Naive thymus-derived CD8-positive, alpha-beta T cell (primary cell): ENCODE measurements at regions not wholly inside any gene's neighbourhood (a gene's known extent, or its start where the extent isn't known, plus 50 kb on each side); places are given as distances from the start of the nearest gene placed in this dataset.
A peak's percentile ranks its signal among the peaks of the same experiment; 100 is the strongest.

ENCODE experiments used
- ATAC-seq, 2 donors: fragments of 150-1000 bp; cut with Tn5 transposase in 1 of 2; sonication (Bioruptor Pico), chemical (Tn5 transposase) in 1 of 2; 1 replicate in 1 of 2; 2 replicates in 1 of 2; pipeline ENCODE4 v1.10.0; 2021; ENCODE audit warnings: mild to moderate bottlenecking in 2 of 2, moderate library complexity in 2 of 2
- POLR2A ChIA-PET: fragments of 350-600 bp; sonication (Branson Sonifier 250); formaldehyde crosslinking; loops from one replicate; lab custom pipeline; 2021; ENCODE audit warnings: antibody characterized with exemption; lab: Charles Lee
- DNase-seq, 10 donors: peaks; one replicate each; pipeline versions ENCODE4 v3.0.0 to v3.0.0-alpha.2; 2020 to 2022
- H3K27ac Mint-ChIP-seq, 10 donors: one replicate each; pipeline ENCODE4 v1.8.0; 2020 to 2022; ENCODE audit warnings: mild to moderate bottlenecking in 10 of 10, mixed read lengths in 10 of 10, moderate library complexity in 4 of 10, inconsistent platforms in 1 of 10
- H3K27me3 Mint-ChIP-seq, 5 donors: one replicate each; pipeline ENCODE4 v1.8.0; 2021 to 2022; ENCODE audit warnings: mixed read lengths in 5 of 5
- H3K36me3 Mint-ChIP-seq, 3 donors: one replicate each; pipeline ENCODE4 v1.8.0; 2020 to 2022; ENCODE audit warnings: mixed read lengths in 3 of 3, mild to moderate bottlenecking in 2 of 3, inconsistent platforms in 1 of 3
- H3K4me1 Mint-ChIP-seq, 4 donors: one replicate each; pipeline ENCODE4 v1.8.0; 2021 to 2022; ENCODE audit warnings: mixed read lengths in 4 of 4
- H3K4me3 Mint-ChIP-seq, 10 donors: one replicate each; pipeline ENCODE4 v1.8.0; 2020 to 2022; ENCODE audit warnings: mild to moderate bottlenecking in 10 of 10, mixed read lengths in 10 of 10, moderate library complexity in 6 of 10, inconsistent platforms in 1 of 10
- H3K9me3 Mint-ChIP-seq, 9 donors: one replicate each; pipeline ENCODE4 v1.8.0; 2020 to 2022; ENCODE audit warnings: mixed read lengths in 9 of 9, mild to moderate bottlenecking in 3 of 9, inconsistent platforms in 1 of 9, moderate library complexity in 1 of 9

- H3K4me1 Mint-ChIP-seq, result peaks cover 7 to 33% (median 27%) of the 10 kb centered on the region in 4 donors
- POLR2A ChIA-PET, result no interaction called here
- no peaks in the 10 kb centered on the region for H3K36me3 Mint-ChIP-seq
- no peaks in the 10 kb centered on the region for H3K27me3 Mint-ChIP-seq
- no peaks in the 10 kb centered on the region for H3K9me3 Mint-ChIP-seq
- DNase-seq (no peak), ATAC-seq (peak in 1 of 2 donors; percentile 18)
- no peak overlapping the region for H3K4me3 Mint-ChIP-seq
- no peak overlapping the region for H3K27ac Mint-ChIP-seq
These were observed 222.9 kb upstream of the PWP1 start for GRCh38 chr12:107462428-107463332.

- no peaks in the 10 kb centered on the region for H3K9me3 Mint-ChIP-seq
- H3K4me1 Mint-ChIP-seq, result peaks cover 21 to 48% (median 38%) of the 10 kb centered on the region in 4 donors
- H3K27ac Mint-ChIP-seq, result peak overlapping the region in 1 of 10 donors; percentile 36
- POLR2A ChIA-PET, result interaction anchor here (0.9 kb wide), 1 partner anchor 20 kb away, joined by 4 read pairs; no protein-coding TSS in a partner anchor
- ATAC-seq (no peak), DNase-seq (no peak)
- no peaks in the 10 kb centered on the region for H3K27me3 Mint-ChIP-seq
- no peak overlapping the region for H3K4me3 Mint-ChIP-seq
- H3K36me3 Mint-ChIP-seq, result no peaks in the 10 kb centered on the region
These were observed 221.0 kb upstream of the PWP1 start for GRCh38 chr12:107464644-107465043.

GRCh38 chr12:107465625-107466024, 220.0 kb upstream of the PWP1 start:
- Mint-ChIP-seq H3K4me3 (peak overlapping the region in 1 of 10 donors; percentile 20), H3K36me3 (no peaks in the 10 kb centered on the region), H3K4me1 (peaks cover 21 to 50% (median 39%) of the 10 kb centered on the region in 4 donors), H3K27ac (peak overlapping the region in 7 of 10 donors; percentile 0 to 94 (median 52)), H3K27me3 (no peaks in the 10 kb centered on the region), H3K9me3 (no peaks in the 10 kb centered on the region)
- POLR2A ChIA-PET, result no interaction called here
- ATAC-seq (no peak), DNase-seq (no peak)

GRCh38 chr12:107467716-107468115, 217.9 kb upstream of the PWP1 start:
- no peaks in the 10 kb centered on the region for H3K36me3 Mint-ChIP-seq
- H3K27ac Mint-ChIP-seq, result peak overlapping the region in 4 of 10 donors; percentile 17 to 94 (median 76)
- H3K4me1 Mint-ChIP-seq, result peaks cover 22 to 54% (median 42%) of the 10 kb centered on the region in 4 donors
- no peak for ATAC-seq
- POLR2A ChIA-PET, result no interaction called here
- peak overlapping the region in 1 of 10 donors; percentile 21 for H3K4me3 Mint-ChIP-seq
- DNase-seq, result no peak
- no peaks in the 10 kb centered on the region for H3K9me3 Mint-ChIP-seq
- H3K27me3 Mint-ChIP-seq, result no peaks in the 10 kb centered on the region

GRCh38 chr12:107468182-107468581, 217.4 kb upstream of the PWP1 start:
- POLR2A ChIA-PET, result no interaction called here
- Mint-ChIP-seq H3K9me3 (no peaks in the 10 kb centered on the region), H3K27ac (peak overlapping the region in 6 of 10 donors; percentile 2 to 94 (median 67)), H3K27me3 (no peaks in the 10 kb centered on the region), H3K4me3 (peak overlapping the region in 3 of 10 donors; percentile 8 to 59 (median 58)), H3K36me3 (no peaks in the 10 kb centered on the region), H3K4me1 (peaks cover 22 to 59% (median 45%) of the 10 kb centered on the region in 4 donors)
- no peak for DNase-seq
- ATAC-seq, result peak in 1 of 2 donors; percentile 30

GRCh38 chr12:107469011-107469410, 216.6 kb upstream of the PWP1 start:
- peak overlapping the region in 4 of 10 donors; percentile 15 to 94 (median 49) for H3K27ac Mint-ChIP-seq
- peaks cover 23 to 61% (median 50%) of the 10 kb centered on the region in 4 donors for H3K4me1 Mint-ChIP-seq
- ATAC-seq (no peak), DNase-seq (no peak)
- H3K9me3 Mint-ChIP-seq, result no peaks in the 10 kb centered on the region
- no peaks in the 10 kb centered on the region for H3K36me3 Mint-ChIP-seq
- peak overlapping the region in 2 of 10 donors; percentile 15 to 58 for H3K4me3 Mint-ChIP-seq
- POLR2A ChIA-PET, result no interaction called here
- H3K27me3 Mint-ChIP-seq, result no peaks in the 10 kb centered on the region

GRCh38 chr12:107470645-107471044, 215.0 kb upstream of the PWP1 start:
- POLR2A ChIA-PET, result no interaction called here
- ATAC-seq, result no peak
- H3K4me1 Mint-ChIP-seq, result peaks cover 38 to 71% (median 58%) of the 10 kb centered on the region in 4 donors
- no peaks in the 10 kb centered on the region for H3K9me3 Mint-ChIP-seq
- DNase-seq, result no peak
- H3K4me3 Mint-ChIP-seq, result no peak overlapping the region
- no peaks in the 10 kb centered on the region for H3K27me3 Mint-ChIP-seq
- H3K36me3 Mint-ChIP-seq, result no peaks in the 10 kb centered on the region
- H3K27ac Mint-ChIP-seq, result peak overlapping the region in 1 of 10 donors; percentile 6

GRCh38 chr12:107472308-107472707, 213.3 kb upstream of the PWP1 start:
- Mint-ChIP-seq H3K4me3 (no peak overlapping the region), H3K36me3 (no peaks in the 10 kb centered on the region), H3K27me3 (no peaks in the 10 kb centered on the region), H3K9me3 (no peaks in the 10 kb centered on the region), H3K27ac (peak overlapping the region in 5 of 10 donors; percentile 0 to 78 (median 20)), H3K4me1 (peaks cover 46 to 73% (median 60%) of the 10 kb centered on the region in 4 donors)
- no peak for ATAC-seq
- DNase-seq, result no peak
- POLR2A ChIA-PET, result no interaction called here

GRCh38 chr12:107474099-107474498, 211.5 kb upstream of the PWP1 start:
- Mint-ChIP-seq H3K27ac (peak overlapping the region in 4 of 10 donors; percentile 19 to 88 (median 74)), H3K4me3 (peak overlapping the region in 3 of 10 donors; percentile 22 to 43 (median 39)), H3K36me3 (no peaks in the 10 kb centered on the region), H3K27me3 (no peaks in the 10 kb centered on the region), H3K9me3 (no peaks in the 10 kb centered on the region), H3K4me1 (peaks cover 34 to 60% (median 43%) of the 10 kb centered on the region in 4 donors)
- ATAC-seq (no peak), DNase-seq (no peak)
- POLR2A ChIA-PET, result interaction anchor here (1.5 kb wide), 1 partner anchor 9 kb away, joined by 3 read pairs; no protein-coding TSS in a partner anchor

- Mint-ChIP-seq H3K27ac (peak overlapping the region in 6 of 10 donors; percentile 8 to 88 (median 74)), H3K27me3 (no peaks in the 10 kb centered on the region), H3K36me3 (no peaks in the 10 kb centered on the region), H3K9me3 (no peaks in the 10 kb centered on the region), H3K4me1 (peaks cover 33 to 57% (median 45%) of the 10 kb centered on the region in 4 donors), H3K4me3 (peak overlapping the region in 8 of 10 donors; percentile 14 to 52 (median 35))
- POLR2A ChIA-PET, result interaction anchor here (0.6 to 1.5 kb wide), 2 partner anchors 9 to 154 kb away, joined by 3 to 4 read pairs; no protein-coding TSS in a partner anchor
- DNase-seq (no peak), ATAC-seq (peak; percentile 33 to 52)
These were observed 210.7 kb upstream of the PWP1 start for GRCh38 chr12:107474639-107475539.

- no peaks in the 10 kb centered on the region for H3K9me3 Mint-ChIP-seq
These were observed 209.7 kb upstream of the PWP1 start for GRCh38 chr12:107475900-107476299.

GRCh38 chr12:107477018-107477417, 208.6 kb upstream of the PWP1 start:
- no peaks in the 10 kb centered on the region for H3K9me3 Mint-ChIP-seq
- peaks cover 35 to 66% (median 47%) of the 10 kb centered on the region in 4 donors for H3K4me1 Mint-ChIP-seq
- H3K27me3 Mint-ChIP-seq, result no peaks in the 10 kb centered on the region
- H3K36me3 Mint-ChIP-seq, result no peaks in the 10 kb centered on the region
- peak overlapping the region in 1 of 10 donors; percentile 44 for H3K27ac Mint-ChIP-seq
- POLR2A ChIA-PET, result no interaction called here
- DNase-seq (no peak), ATAC-seq (no peak)
- H3K4me3 Mint-ChIP-seq, result no peak overlapping the region

More at GRCh38 chr12:107475900-107476299, 209.7 kb upstream of the PWP1 start:
- DNase-seq, result peak in 1 of 10 donors; percentile 21
- POLR2A ChIA-PET, result interaction anchor here (1.0 kb wide), 1 partner anchor 15 kb away, joined by 6 read pairs; no protein-coding TSS in a partner anchor
- Mint-ChIP-seq H3K4me3 (peak overlapping the region in 5 of 10 donors; percentile 3 to 54 (median 24)), H3K36me3 (no peaks in the 10 kb centered on the region), H3K27me3 (no peaks in the 10 kb centered on the region), H3K4me1 (peaks cover 35 to 65% (median 50%) of the 10 kb centered on the region in 4 donors), H3K27ac (peak overlapping the region in 4 of 10 donors; percentile 13 to 74 (median 34))
- peak; percentile 47 to 67 for ATAC-seq
